ENCODE measurements at regions not wholly inside any gene's neighbourhood (a gene's known extent, or its start where the extent isn't known, plus 50 kb on each side); places are given as distances from the start of the nearest gene placed in this dataset.

DNA sequence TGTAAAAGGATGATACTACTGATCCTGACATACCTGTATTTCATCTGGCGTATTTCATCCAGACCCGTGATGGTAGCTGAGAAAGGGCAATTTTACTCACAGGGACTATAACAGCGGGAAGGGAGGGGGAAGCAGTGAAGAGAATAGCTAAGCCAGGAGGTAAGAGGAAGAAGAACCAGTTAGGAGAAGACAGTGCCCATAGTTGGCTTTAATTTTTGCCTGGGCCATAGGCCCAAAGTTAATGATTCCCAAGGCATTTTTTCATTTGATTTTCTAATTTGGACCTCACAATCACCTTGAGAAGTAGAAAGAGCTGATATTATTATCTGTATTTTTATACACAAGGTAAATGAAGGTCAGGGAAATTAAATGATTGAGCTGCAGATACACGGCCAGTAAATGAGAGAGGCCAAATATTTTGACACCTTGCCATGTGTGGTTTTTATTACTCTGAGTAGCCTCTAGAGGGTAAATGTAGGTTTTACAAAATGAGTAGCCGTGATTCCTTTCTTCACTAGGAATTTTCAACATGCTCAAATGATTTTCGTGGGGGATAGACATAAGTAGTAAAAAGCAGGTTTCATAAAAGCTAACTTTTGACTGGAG is 382.2 kb downstream of the FUT8 start:
- Histone ChIP-seq H3K27me3 (no peaks in the 10 kb centered on the region), H3K36me3 (no peaks in the 10 kb centered on the region), H3K4me3 (no peak overlapping the region), H3K9me3 (no peaks in the 10 kb centered on the region)
- DNase-seq: no peak

DNA sequence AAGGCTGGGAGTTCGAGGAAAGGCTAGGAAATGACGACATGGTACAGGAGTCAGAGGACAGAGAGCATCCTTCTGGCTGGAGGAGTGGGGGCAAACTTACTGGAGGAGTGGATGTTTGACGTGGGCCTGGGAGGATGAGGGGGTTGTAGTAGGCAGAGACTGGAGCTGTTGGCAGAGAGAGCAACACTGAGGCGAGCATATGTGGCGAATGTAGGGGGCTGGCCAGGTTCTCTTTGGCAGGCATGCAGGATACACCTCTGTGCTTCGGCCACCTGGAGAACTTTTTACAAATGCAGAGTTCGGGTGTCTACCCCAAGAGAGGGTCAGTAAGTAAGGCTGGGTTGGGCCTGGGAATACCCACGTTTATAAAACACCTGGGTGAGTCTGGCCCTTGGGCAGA is 385.7 kb downstream of the FUT8 start:
- no peaks in the 10 kb centered on the region for H3K36me3 ChIP-seq
- DNase-seq: no peak
- no peak overlapping the region for H3K4me3 ChIP-seq
- H3K9me3 ChIP-seq: no peaks in the 10 kb centered on the region
- H3K27me3 ChIP-seq: no peaks in the 10 kb centered on the region

- no peak overlapping the region for H3K4me3 ChIP-seq
- no peak for DNase-seq
- no peaks in the 10 kb centered on the region for H3K9me3 ChIP-seq
- H3K36me3 ChIP-seq: no peaks in the 10 kb centered on the region
- H3K27me3 ChIP-seq: no peaks in the 10 kb centered on the region
Measured at GRCh38 chr14:65800694-65801093, 388.2 kb downstream of the FUT8 start.

GRCh38 chr14:65802196-65802595 is 389.7 kb downstream of the FUT8 start:
- Histone ChIP-seq H3K4me3 (no peak overlapping the region), H3K36me3 (no peaks in the 10 kb centered on the region), H3K27me3 (no peaks in the 10 kb centered on the region), H3K9me3 (no peaks in the 10 kb centered on the region)
- DNase-seq: no peak

DNA sequence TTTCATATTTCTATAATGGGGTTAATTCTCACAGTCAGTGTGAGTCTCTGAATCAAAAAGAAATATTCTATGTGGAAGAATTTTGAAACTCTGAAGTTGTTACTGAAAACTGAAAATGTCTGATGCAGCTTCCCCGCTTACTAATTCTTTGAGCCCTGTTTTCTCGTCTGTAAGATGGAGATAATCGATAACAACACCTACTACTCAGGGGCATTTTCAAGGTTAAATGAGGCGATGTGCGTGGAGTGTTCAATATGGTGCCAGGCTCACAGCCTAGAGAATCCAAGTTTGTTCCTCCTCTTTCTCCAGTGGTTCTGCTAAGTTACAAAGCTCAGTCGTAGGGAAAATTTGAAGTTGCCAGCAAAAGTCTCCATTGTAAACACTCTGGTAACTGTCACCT is 391.4 kb downstream of the FUT8 start:
- no peak overlapping the region for H3K4me3 ChIP-seq
- DNase-seq: no peak
- no peaks in the 10 kb centered on the region for H3K27me3 ChIP-seq
- H3K9me3 ChIP-seq: no peaks in the 10 kb centered on the region
- H3K36me3 ChIP-seq: no peaks in the 10 kb centered on the region

GRCh38 chr14:65804439-65805112 is 392.0 kb downstream of the FUT8 start:
- H3K27me3 ChIP-seq: no peaks in the 10 kb centered on the region
- H3K4me3 ChIP-seq: no peak overlapping the region
- no peaks in the 10 kb centered on the region for H3K36me3 ChIP-seq
- H3K9me3 ChIP-seq: no peaks in the 10 kb centered on the region
- DNase-seq: no peak

- no peak for DNase-seq
- H3K4me3 ChIP-seq: no peak overlapping the region
Measured at GRCh38 chr14:65805113-65805473, 392.6 kb downstream of the FUT8 start.

GRCh38 chr14:65808390-65808789 is 395.9 kb downstream of the FUT8 start:
- Histone ChIP-seq H3K27me3 (no peaks in the 10 kb centered on the region), H3K9me3 (no peaks in the 10 kb centered on the region), H3K36me3 (no peaks in the 10 kb centered on the region), H3K4me3 (no peak overlapping the region)
- no peak for DNase-seq

More at GRCh38 chr14:65805113-65805473, 392.6 kb downstream of the FUT8 start:
- Histone ChIP-seq H3K9me3 (no peaks in the 10 kb centered on the region), H3K36me3 (no peaks in the 10 kb centered on the region), H3K27me3 (no peaks in the 10 kb centered on the region)

GRCh38 chr14:65810322-65810721 is 397.8 kb downstream of the FUT8 start:
- H3K36me3 ChIP-seq: no peaks in the 10 kb centered on the region
- H3K9me3 ChIP-seq: no peaks in the 10 kb centered on the region
- no peak for DNase-seq
- no peaks in the 10 kb centered on the region for H3K27me3 ChIP-seq
- H3K4me3 ChIP-seq: no peak overlapping the region

DNA sequence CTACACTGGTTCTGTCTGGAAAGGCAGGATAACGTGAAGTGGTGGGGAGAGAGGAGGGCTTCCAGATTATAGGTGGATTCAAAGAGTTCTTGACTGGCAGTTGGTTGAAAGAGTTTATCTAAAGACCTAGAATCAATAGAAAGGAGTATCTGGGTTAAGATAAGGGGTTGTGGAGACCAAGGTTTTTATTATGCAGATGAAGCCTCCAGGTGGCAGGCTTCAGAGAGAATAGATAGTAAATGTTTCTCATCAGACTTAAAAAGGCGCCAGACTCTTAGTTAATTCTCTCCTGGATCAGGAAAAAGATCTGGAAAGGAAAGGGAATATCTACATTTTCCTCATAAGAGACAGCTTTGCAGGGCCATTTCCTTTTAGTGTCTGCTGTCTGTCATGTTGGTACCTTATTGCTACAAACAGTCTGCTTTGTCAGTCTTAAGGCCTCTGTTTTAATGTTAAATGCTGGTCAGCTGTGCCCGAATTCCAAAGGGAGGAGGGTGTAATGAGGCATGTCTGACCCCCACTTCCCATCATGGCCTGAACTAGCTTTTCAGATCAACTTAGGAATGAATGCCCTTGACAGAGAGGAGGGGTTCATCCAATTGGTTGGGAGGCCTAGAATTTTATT is 401.3 kb downstream of the FUT8 start:
- DNase-seq: no peak
- no peaks in the 10 kb centered on the region for H3K27me3 ChIP-seq
- no peak overlapping the region for H3K4me3 ChIP-seq
- H3K36me3 ChIP-seq: no peaks in the 10 kb centered on the region
- no peaks in the 10 kb centered on the region for H3K9me3 ChIP-seq

GRCh38 chr14:65815127-65815526 is 402.6 kb downstream of the FUT8 start:
- no peaks in the 10 kb centered on the region for H3K27me3 ChIP-seq
- H3K9me3 ChIP-seq: no peaks in the 10 kb centered on the region
- no peak for DNase-seq
- H3K36me3 ChIP-seq: no peaks in the 10 kb centered on the region
- H3K4me3 ChIP-seq: no peak overlapping the region

GRCh38 chr14:65817011-65817410 is 404.5 kb downstream of the FUT8 start:
- no peaks in the 10 kb centered on the region for H3K9me3 ChIP-seq
- H3K4me3 ChIP-seq: no peak overlapping the region
- H3K36me3 ChIP-seq: no peaks in the 10 kb centered on the region
- no peaks in the 10 kb centered on the region for H3K27me3 ChIP-seq
- no peak for DNase-seq

- no peaks in the 10 kb centered on the region for H3K27me3 ChIP-seq
- no peak for DNase-seq
Measured at GRCh38 chr14:65819569-65819968, 407.0 kb downstream of the FUT8 start.

DNA sequence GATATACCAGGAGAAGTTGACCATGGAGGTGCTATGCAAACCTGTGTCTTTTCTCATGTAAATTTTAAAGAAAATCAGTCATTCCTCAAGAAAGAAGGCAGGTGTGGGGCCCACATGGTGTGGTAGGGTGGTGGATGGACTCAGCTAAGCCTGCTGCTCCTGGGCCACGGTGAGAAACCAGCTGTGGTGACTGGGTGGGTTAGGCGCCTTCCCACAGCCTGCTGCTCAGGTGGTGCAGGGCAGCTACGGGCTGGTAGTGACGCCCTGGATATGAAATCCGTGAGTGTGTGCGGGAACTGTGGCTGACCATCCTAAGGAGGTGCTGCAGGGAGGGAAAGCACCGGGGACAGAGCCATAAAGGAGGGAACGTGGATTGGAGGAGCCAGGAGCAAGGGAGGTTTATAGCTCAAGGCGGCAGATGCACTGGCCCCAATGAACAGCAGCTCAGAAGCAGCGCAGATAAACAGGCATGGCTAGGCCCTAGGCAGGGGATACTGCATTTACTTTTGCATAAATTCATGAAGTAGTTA is 408.8 kb downstream of the FUT8 start:
- DNase-seq: no peak

More at GRCh38 chr14:65819569-65819968, 407.0 kb downstream of the FUT8 start:
- Histone ChIP-seq H3K36me3 (no peaks in the 10 kb centered on the region), H3K4me3 (no peak overlapping the region), H3K9me3 (no peaks in the 10 kb centered on the region)

DNA sequence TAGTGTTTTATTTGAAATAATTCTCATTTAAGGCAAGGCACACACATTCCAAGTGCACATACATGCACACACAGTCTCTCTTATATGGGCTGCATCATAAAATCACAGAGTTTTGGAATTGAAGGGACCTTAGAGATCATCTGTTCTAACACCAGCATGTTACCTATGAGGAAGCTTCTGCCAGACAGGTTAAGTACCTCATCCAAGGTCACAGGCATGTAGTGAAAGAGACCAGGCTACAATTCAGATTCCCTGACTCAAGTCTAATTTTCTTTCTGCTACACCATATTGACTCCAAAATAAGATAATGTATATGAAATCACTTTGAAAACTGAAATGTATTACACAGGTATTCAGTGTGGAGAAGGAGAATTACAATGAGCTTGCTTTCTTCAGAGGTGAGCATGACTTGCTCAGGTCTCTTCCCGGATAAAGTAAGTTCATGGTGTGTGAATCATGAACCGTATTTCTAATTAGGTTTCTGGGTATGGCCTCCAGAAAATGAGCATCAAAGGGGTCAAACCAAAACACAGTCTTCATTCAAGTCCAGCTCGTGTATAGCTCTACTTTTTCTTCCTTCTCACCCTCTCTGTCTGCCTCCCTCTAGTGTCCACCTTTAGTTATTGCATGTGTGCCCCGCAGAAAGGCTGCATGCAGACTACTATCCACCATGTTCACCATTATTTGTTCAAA is 411.9 kb downstream of the FUT8 start:
- peak; percentile 3 for DNase-seq
- H3K9me3 ChIP-seq: no peaks in the 10 kb centered on the region
- no peak overlapping the region for H3K4me3 ChIP-seq
- H3K36me3 ChIP-seq: no peaks in the 10 kb centered on the region
- H3K27me3 ChIP-seq: no peaks in the 10 kb centered on the region

More for the DNA sequence above, 408.8 kb downstream of the FUT8 start:
- Histone ChIP-seq H3K36me3 (no peaks in the 10 kb centered on the region), H3K4me3 (no peak overlapping the region), H3K9me3 (no peaks in the 10 kb centered on the region), H3K27me3 (no peaks in the 10 kb centered on the region)

- DNase-seq: no peak
- H3K27me3 ChIP-seq: no peaks in the 10 kb centered on the region
Measured at GRCh38 chr14:65824978-65825299, 412.4 kb downstream of the FUT8 start.

DNA sequence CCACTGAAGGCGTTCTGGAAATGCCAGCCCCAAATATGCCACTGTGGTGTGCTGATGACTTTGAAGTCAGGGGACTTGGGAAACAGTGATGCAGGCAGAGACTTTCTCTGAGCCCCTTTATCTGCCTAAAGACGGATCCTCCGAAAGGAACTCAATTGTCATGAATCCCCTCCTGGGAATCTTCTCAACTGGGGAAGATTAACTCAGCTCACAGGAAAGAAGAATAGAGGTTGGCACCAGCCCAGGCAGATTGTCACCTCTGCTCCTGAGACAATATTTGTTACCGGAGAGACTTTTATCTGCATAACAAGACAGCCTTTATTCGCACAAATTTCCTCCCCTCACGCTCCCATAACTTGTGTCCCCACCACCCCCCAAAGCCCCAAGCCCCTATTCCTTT is 414.4 kb downstream of the FUT8 start:
- Histone ChIP-seq H3K9me3 (no peaks in the 10 kb centered on the region), H3K27me3 (no peaks in the 10 kb centered on the region), H3K4me3 (no peak overlapping the region), H3K36me3 (no peaks in the 10 kb centered on the region)
- no peak for DNase-seq

More at GRCh38 chr14:65824978-65825299, 412.4 kb downstream of the FUT8 start:
- H3K9me3 ChIP-seq: no peaks in the 10 kb centered on the region
- H3K36me3 ChIP-seq: no peaks in the 10 kb centered on the region
- H3K4me3 ChIP-seq: no peak overlapping the region

Measured in MG63 (cell line).